GM10248 (cell line): ENCODE measurements at regions not wholly inside any gene's neighbourhood (a gene's known extent, or its start where the extent isn't known, plus 50 kb on each side); places are given as distances from the start of the nearest gene placed in this dataset.

Experiments used
- CTCF ChIA-PET: fragments of 300-600 bp; sonication (Branson Sonifier 250); formaldehyde crosslinking; extraction: SDS; loops from one replicate; lab custom pipeline; 2021; ENCODE audit warnings: antibody characterized with exemption; lab: Yijun Ruan, JAX
- POLR2A ChIA-PET: fragments of 350-650 bp; sonication (Branson Sonifier 250); formaldehyde crosslinking; extraction: SDS; loops from one replicate; lab custom pipeline; 2020; ENCODE audit warnings: antibody characterized with exemption; lab: Yijun Ruan, JAX
- DNase-seq: peaks from one replicate; pipeline ENCODE4 v3.0.0; 2012; ENCODE audit errors: extremely low spot score
- CTCF ChIP-seq: IDR thresholded peaks from 2 replicates; pipeline ENCODE4 v1.5.1; 2012; ENCODE audit warnings: mild to moderate bottlenecking, low read depth; ENCODE audit errors: extremely low read depth, missing control alignments, control extremely low read depth

DNA sequence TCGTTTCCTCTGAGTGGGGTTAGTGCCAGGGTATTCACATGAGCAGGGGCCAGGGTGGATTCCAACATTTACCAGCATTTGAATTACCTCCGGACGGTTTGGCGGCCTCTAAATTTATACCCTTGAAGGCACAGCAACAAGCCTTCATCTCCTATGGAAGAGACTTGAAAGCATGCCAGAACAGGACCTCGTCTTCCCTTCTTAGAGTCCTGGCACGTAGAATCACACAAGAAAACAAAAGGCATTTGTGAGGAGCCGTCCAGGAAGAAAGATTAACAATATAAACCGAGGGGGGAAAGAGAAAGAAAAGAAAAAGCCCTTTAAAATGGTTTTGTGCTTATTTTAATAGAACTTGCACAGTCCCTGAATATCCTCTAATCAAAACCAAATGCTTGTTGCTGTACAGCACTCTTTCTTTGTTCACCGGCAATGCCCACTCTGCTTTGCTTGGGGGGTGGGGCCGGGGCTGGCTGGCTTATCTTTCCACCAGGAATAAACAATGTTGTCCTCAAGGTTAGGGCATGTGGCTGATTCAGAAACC lies 575.8 kb upstream of the ZNF462 start:
- TF ChIP-seq CTCF = no peak
- no peak for DNase-seq
- POLR2A ChIA-PET = no interaction called here
- CTCF ChIA-PET = interaction anchor here (2.1 kb wide), 1 partner anchor 13 kb away, joined by 7 read pairs; no protein-coding TSS in a partner anchor

DNA sequence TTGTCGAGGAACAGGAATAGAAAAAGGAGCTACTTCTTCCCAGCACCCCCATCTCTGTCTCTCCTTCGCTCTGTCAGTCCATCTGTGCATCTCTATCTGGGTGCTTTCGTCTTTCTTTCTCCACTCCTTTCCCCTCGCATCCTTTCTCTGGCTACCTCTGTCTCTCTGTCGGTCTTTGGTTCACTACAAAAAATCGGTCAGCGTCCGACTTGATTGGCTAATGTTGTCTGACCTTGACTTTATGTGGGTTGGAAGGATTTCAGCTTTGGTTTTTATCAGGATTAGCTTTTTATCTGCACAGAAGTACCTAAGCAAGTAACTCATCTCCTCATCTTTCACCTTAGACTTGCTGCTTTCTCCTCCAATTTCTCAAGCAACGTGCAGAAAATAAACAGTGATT lies 575.2 kb upstream of the ZNF462 start:
- POLR2A ChIA-PET = no interaction called here
- CTCF ChIA-PET = interaction anchor here (1.0 kb wide), 1 partner anchor 13 kb away, joined by 4 read pairs; no protein-coding TSS in a partner anchor
- no peak for DNase-seq
- TF ChIP-seq CTCF = no peak

DNA sequence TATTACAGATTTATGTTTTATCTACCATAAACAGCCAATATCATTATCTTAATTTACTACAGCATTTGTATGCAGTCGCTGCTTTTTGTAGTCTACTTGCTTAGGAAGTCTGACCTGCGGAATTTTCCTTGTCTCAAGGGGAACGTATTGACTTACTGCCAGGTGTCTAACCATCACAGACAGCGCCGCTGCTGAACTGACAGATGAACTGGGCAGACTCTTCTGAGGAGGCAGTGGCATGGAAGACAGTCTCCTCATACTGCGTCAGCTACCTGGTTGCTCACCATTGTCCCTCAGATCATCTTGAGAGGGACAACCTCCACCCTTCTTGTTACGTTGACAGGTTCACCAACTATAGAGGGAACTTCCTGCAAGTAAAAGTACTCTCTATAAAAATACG lies 574.3 kb upstream of the ZNF462 start:
- CTCF ChIA-PET = no interaction called here
- POLR2A ChIA-PET = no interaction called here
- no peak for DNase-seq
- TF ChIP-seq CTCF = no peak

DNA sequence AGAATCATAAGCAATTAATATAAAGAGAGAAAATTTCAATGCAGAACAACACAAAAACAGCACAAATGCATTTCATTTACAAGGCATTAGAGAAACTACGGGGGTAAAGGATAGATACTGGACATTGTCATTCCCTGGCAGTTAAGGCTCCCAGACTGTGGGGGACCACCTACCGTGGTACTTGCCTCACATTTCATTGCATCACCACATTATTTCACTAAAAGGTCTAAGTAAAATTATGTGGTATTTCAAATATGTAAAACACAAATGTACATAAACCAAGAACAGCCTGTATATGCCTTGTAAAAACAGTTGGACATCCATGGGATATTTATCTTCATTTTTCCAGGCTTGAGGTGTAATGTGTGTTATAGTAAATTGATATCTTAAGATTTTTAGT lies 571.2 kb upstream of the ZNF462 start:
- DNase-seq = no peak
- POLR2A ChIA-PET = no interaction called here
- CTCF ChIA-PET = no interaction called here
- no peak for TF ChIP-seq CTCF

GRCh38 chr9:106296426-106296825 lies 566.5 kb upstream of the ZNF462 start:
- ChIA-PET POLR2A (no interaction called here), CTCF (no interaction called here)
- no peak for DNase-seq
- no peak for TF ChIP-seq CTCF

DNA sequence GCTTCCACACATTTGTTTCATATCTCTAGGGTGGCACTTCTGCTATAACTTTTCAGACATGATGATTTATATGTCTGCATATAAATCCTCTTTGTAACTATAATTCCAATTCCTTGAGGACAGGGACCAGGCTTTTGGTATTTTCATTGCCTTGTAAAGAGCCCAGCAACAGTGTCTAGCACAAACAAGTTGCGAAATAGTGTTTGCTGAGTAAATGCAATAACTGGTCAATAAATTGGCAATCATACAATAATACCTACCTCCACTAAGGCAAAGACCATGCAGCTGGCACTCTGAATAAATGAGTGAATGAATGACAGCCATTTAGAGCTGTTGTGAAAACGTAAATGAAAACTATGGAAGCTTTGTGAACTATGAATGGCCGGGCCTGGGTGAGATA lies 564.0 kb upstream of the ZNF462 start:
- ChIA-PET CTCF (interaction anchor here (1.4 to 1.6 kb wide), 2 partner anchors 13 to 22 kb away, joined by 3 to 7 read pairs; no protein-coding TSS in a partner anchor), POLR2A (no interaction called here)
- no peak for TF ChIP-seq CTCF
- DNase-seq = no peak
